ENCODE measurements at regions not wholly inside any gene's neighbourhood (a gene's known extent, or its start where the extent isn't known, plus 50 kb on each side); places are given as distances from the start of the nearest gene placed in this dataset. TPM values are rescaled to one million over a fixed set of nuclear protein-coding genes. Genes with fewer than 3 reads are reported as not detected.
A peak's percentile ranks its signal among the peaks of the same experiment; 100 is the strongest.
"Not testable (repeated sequence)": the region's sequence is repeated elsewhere in the genome, so short reads cannot be mapped to it uniquely, and the experiment has no call there.

- DNase-seq (ENCODE audit: low spot score): not testable (repeated sequence)
Observed at GRCh38 chr3:157581956-157582636, 78.9 kb upstream of the VEPH1 start.

- no peak for DNase-seq (ENCODE audit: low spot score)
Observed at GRCh38 chr3:157581371-157581770, 78.2 kb upstream of the VEPH1 start.

DNA sequence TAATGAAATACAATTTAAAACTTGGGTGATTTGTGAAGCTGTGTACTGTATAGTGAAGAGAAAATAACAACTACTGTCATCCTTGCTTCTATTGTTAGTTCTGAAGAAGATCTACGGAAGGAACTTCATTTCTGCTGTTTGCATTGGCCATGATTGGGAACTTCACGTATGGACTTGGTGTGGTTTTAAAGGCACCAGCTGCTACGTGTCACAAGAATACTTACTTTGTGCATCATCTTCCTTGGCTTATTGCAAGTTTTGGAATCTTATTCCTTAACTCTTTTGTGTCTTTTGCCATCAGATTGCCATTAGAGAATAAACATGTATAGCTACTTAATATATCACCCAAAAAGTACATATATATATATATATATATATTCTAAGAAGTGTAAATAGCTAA, 75.0 kb upstream of the VEPH1 start:
- DNase-seq (ENCODE audit: low spot score): no peak

DNA sequence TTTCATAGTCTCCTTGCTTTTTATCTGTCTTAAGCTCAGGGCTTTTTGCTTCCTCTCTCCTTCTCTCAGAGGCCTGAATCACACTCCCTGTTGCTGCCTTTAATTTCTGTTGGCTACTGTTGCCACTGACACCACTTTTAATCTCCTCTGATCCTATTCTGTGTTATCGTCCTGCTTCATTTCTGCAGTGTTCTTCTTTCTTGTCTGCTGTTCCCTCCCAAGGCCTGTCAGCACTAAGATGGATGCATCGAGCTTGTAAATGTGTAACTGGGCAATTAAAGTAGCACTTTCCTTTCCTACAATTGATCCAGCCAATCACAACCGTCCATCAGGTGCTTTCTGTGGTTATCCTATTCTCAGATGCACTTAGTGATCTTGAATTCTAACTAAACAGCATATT, 71.3 kb upstream of the VEPH1 start:
- no peak for DNase-seq (ENCODE audit: low spot score)

GRCh38 chr3:157573780-157574378, 70.7 kb upstream of the VEPH1 start:
- DNase-seq (ENCODE audit: low spot score): no peak

GRCh38 chr3:157573281-157573680, 70.1 kb upstream of the VEPH1 start:
- DNase-seq (ENCODE audit: low spot score): no peak

DNA sequence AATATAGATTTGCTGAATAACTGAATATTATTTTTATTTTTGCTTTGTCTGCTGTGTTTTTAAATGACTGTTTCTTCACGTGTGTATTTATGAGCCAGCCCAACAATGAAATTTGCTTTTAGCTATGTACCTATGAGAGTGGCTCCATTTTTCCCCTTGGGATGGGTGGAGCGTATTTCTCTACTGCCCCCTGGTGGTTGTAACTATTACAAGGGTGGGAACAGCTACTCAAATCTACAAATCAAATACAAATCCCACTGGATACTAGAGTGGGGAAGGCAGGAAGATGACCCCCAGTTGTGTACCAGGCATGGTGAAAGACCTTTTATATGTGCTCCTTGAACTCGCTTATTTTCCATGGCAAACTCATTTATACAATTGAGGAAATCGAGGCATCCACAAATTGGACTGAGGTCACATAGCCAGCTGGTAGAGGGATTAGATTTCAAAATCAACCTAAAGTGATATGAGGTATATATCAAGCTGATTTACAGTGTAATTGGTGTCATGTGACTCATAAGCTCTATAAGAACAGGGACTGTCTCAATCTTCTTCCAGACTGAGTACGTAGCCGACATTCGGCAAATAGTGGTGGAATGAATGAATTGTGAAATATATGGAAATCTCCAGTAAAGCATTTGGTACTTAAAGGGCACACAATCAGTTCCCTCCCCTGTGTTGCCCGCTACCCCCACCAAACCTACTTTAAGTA, 69.5 kb upstream of the VEPH1 start:
- peak; percentile 59 for DNase-seq (ENCODE audit: low spot score)

DNA sequence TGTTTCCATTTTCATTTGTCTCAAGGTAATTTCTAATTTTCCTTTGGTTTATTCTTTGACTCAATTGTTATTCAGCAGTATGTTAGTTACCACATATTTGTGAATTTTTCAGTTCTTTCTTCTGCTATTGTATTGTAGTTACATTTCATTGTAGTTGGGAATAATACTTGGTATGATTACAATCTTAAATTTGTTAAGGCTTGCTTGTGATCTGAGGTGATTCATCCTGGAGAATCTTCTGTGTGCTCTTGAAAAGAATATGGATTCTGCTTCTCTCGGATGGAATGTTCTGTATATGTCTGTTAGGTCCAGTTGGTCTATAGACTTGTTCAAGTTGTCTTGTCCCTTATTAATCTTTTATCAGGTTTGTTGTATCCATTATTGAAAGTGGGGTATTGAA, 63.4 kb upstream of the VEPH1 start:
- DNase-seq (ENCODE audit: low spot score): no peak

DNA sequence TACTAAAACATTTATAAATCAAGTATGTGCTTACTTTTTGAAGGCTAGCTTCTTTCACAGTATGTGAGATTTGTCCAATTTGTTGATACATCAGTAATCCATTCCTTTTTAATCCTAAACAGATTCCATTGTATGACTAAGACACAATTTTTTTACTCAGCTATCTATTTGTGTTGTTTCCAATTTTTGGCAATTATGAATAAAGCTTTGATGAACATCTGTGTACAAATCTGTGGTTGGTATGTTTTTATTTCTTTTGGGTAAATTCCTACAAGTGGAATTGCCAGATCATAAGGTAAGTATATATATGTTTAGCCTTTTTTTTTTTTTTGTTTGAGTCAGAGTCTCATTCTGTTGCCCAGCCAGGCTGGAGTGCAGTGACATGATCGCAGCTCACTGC, 56.2 kb upstream of the VEPH1 start:
- DNase-seq (ENCODE audit: low spot score): no peak

Small RNA genes lying in the stretch of these regions (small RNA-seq; reads per million reads assigned to genes)
- not detected for gene RN7SKP46
